GM10248 (cell line): ENCODE measurements at regions not wholly inside any gene's neighbourhood (a gene's known extent, or its start where the extent isn't known, plus 50 kb on each side); places are given as distances from the start of the nearest gene placed in this dataset.

Experiments used
- CTCF ChIA-PET: fragments of 300-600 bp; sonication (Branson Sonifier 250); formaldehyde crosslinking; extraction: SDS; loops from one replicate; lab custom pipeline; 2021; ENCODE audit warnings: antibody characterized with exemption; lab: Yijun Ruan, JAX
- POLR2A ChIA-PET: fragments of 350-650 bp; sonication (Branson Sonifier 250); formaldehyde crosslinking; extraction: SDS; loops from one replicate; lab custom pipeline; 2020; ENCODE audit warnings: antibody characterized with exemption; lab: Yijun Ruan, JAX
- DNase-seq: peaks from one replicate; pipeline ENCODE4 v3.0.0; 2012; ENCODE audit errors: extremely low spot score
- CTCF ChIP-seq: IDR thresholded peaks from 2 replicates; pipeline ENCODE4 v1.5.1; 2012; ENCODE audit warnings: mild to moderate bottlenecking, low read depth; ENCODE audit errors: extremely low read depth, missing control alignments, control extremely low read depth

GRCh38 chr6:104306211-104306610 lies 553.5 kb downstream of the HACE1 start:
- ChIA-PET POLR2A (no interaction called here), CTCF (interaction anchor here (0.7 to 1.0 kb wide), 3 partner anchors 9 to 20 kb away, joined by 3 to 5 read pairs (median 3); no protein-coding TSS in a partner anchor)
- DNase-seq: no peak
- no peak for TF ChIP-seq CTCF

- POLR2A ChIA-PET: no interaction called here
Measured at GRCh38 chr6:104305206-104305605, 554.5 kb downstream of the HACE1 start.

GRCh38 chr6:104301951-104302350 lies 557.8 kb downstream of the HACE1 start:
- DNase-seq: no peak
- ChIA-PET POLR2A (no interaction called here), CTCF (interaction anchor here (1.6 kb wide), 1 partner anchor 8 kb away, joined by 3 read pairs; no protein-coding TSS in a partner anchor)
- no peak for TF ChIP-seq CTCF

More at GRCh38 chr6:104305206-104305605, 554.5 kb downstream of the HACE1 start:
- no peak for DNase-seq
- CTCF ChIA-PET: no interaction called here
- no peak for TF ChIP-seq CTCF

GRCh38 chr6:104286641-104287040 lies 573.1 kb downstream of the HACE1 start:
- DNase-seq: no peak
- TF ChIP-seq CTCF: no peak
- POLR2A ChIA-PET: no interaction called here
- CTCF ChIA-PET: no interaction called here

GRCh38 chr6:104284872-104285271 lies 574.8 kb downstream of the HACE1 start:
- no peak for DNase-seq
- POLR2A ChIA-PET: no interaction called here
- TF ChIP-seq CTCF: no peak
- CTCF ChIA-PET: no interaction called here

- POLR2A ChIA-PET: no interaction called here
- DNase-seq: no peak
- CTCF ChIA-PET: no interaction called here
- no peak for TF ChIP-seq CTCF
Measured at GRCh38 chr6:104282581-104282980, 577.1 kb downstream of the HACE1 start.

- TF ChIP-seq CTCF: no peak
- no peak for DNase-seq
- CTCF ChIA-PET: interaction anchor here (1.1 kb wide), 1 partner anchor 11 kb away, joined by 3 read pairs; no protein-coding TSS in a partner anchor
- POLR2A ChIA-PET: no interaction called here
Measured at GRCh38 chr6:104281370-104281769, 578.3 kb downstream of the HACE1 start.
